GM21515 (cell line): ENCODE measurements at regions not wholly inside any gene's neighbourhood (a gene's known extent, or its start where the extent isn't known, plus 50 kb on each side); places are given as distances from the start of the nearest gene placed in this dataset.
"Not testable (repeated sequence)": the region's sequence is repeated elsewhere in the genome, so short reads cannot be mapped to it uniquely, and the experiment has no call there.

Experiments
- ATAC-seq: cut with Tn5 transposase; IDR thresholded peaks from one replicate; pipeline ENCODE4 v1.9.1; 2021; ENCODE audit not compliant: unreplicated experiment

GRCh38 chr6:170198298-170198697, 92.6 kb downstream of the DLL1 start:
- no peak for ATAC-seq

DNA sequence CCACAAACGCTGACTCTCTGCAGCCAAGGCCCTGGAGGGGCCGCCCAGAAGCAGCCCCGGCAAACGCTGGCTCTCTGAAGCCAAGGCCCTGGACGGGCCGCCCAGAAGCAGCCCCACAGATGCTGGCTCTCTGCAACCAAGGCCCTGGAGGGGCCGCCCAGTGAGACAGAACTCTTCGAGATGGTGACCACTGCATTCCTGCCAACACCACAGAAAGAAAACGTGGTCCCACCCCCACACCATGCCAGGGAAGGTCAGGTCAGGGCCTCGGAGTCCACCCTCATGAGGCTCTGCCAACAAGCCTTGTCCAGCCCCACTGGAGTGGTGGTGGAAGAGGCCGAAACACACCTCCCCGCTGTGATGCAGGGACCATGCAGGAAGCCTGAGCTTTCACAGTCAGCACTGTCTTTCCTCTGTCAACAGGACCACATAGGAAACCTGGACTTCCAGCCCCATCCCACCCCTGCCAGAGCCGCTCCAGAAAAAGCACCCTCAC, 97.5 kb downstream of the DLL1 start:
- ATAC-seq = no peak

DNA sequence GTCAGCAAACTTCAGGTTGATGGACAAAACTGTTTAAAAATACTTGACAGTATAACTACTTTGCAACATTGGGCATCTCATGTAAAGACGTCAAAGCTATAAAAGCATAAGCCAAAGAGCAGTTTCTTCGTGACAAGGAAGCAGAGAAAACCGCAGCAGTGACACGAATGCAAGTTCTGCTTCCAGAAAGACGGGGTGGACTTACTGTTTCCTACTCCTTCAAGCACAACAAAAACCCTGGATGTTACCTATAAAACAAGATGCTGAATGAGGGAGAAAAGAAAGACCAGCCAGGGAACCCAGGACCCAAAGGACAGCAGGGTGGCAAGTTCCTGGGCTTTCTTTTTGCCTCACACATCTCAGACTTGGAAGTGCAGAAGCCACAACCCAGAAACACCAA, 98.0 kb downstream of the DLL1 start:
- no peak for ATAC-seq

DNA sequence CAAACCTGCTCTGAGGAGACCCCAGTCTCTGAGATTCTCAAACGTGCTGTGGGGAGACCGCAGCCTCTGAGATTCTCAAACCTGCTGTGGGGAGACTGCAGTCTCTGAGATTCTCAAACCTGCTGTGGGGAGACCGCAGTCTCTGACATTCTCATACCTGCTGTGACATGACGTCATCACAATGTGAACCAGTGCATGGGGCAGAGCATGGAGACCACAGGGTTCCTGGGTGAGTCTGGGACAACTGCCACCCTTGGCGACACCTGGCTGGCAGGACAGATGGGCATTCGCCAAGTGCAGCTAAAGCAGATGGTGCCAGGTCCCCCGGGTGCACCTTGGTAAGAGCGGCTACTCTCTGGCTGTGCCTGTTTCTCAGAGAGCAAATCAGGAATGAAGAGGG, 98.8 kb downstream of the DLL1 start:
- ATAC-seq = not testable (repeated sequence)

DNA sequence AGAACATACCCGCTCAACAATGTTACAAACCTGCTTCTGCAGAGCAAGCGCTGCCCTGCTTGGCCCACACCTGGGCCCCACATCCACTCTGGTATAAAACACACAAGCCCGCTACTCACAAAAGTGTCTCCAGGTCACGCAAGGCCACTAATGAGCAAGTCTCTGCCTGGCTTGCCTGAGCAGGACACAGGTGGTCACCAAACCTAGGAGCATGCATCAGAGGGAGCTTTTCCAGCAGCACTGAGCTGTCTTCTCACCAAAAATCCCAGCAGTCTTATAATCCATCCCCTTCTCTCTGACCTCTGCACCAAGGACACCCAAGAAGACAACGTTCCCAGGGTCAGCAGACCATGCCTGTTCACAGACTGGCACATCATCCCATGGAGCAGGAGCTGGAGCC, 100.8 kb downstream of the DLL1 start:
- ATAC-seq = no peak

GRCh38 chr6:170189236-170189635, 101.6 kb downstream of the DLL1 start:
- no peak for ATAC-seq

GRCh38 chr6:170188571-170189001, 102.3 kb downstream of the DLL1 start:
- no peak for ATAC-seq

- no peak for ATAC-seq
Observed at GRCh38 chr6:170187669-170188566, 103.0 kb downstream of the DLL1 start.

- ATAC-seq = no peak
Observed at GRCh38 chr6:170186941-170187668, 103.8 kb downstream of the DLL1 start.

DNA sequence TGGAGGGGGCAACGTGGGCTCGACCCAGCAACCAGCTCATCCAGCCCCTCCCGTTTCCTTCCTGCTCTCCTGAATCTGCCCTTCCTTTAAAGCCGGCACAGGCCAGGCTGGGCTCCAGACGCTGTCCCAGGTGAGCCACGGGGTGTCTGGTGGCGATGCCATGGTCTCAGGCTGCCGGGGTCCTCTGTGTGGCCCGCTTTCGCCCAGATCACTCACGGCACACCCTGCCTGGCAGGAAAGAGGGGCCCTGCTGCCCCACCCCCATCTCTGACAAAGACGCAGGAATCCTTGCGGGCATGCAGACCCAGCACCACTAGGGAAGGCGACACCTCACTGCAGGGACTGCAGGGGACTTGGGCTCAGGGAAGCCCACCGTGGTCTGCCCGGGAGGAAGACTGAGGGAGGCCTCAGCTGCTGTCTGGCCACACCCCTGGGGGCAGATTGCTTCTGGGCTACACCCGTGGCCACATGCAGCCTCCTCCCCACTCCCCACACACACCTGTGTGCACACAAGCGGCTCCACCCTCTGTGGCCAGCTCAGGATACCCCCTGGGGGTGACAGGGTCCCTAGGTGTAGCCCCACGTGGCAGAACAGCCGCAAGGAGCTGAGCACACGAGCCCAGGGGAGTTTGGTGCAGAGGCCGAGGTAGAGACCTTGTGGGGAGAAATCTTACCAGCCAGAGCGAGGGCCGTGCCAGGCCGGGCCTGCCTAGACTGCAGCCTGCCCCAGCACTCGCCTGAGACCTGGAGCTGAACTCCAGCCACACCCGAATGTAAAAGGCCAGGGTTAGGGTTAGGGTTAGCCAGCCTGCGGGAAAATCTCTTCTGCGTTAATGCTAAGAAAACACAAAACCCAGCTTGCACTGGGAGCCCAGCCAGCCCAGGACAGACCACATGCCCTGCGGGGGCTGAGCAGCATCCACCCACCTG, 104.6 kb downstream of the DLL1 start:
- ATAC-seq = no peak

- no peak for ATAC-seq
Observed at GRCh38 chr6:170185175-170185978, 105.5 kb downstream of the DLL1 start.

- no peak for ATAC-seq
Observed at GRCh38 chr6:170184316-170184715, 106.6 kb downstream of the DLL1 start.

DNA sequence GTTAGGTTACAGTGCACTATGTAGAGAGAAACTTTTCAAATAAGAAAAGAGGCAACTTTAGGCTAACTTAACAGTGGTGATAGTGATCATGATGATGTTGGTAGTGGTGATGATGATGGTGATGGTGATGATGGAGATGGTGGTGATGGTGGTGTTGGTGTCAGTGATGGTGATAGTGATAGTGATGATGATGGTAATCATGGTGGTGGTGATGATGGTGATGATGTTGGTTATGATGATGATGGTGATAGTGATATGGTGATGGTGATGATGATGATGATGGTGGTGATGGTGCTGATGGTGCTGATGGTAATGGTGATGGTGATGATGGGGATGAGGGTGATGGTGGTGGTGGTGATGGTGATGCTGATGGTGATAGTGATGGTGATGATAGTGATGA, 107.4 kb downstream of the DLL1 start:
- no peak for ATAC-seq

GRCh38 chr6:170182781-170183120, 108.1 kb downstream of the DLL1 start:
- no peak for ATAC-seq

GRCh38 chr6:170182093-170182780, 108.6 kb downstream of the DLL1 start:
- ATAC-seq = no peak

GRCh38 chr6:170181338-170181690, 109.6 kb downstream of the DLL1 start:
- no peak for ATAC-seq

- ATAC-seq = no peak
Observed at GRCh38 chr6:170180671-170181337, 110.1 kb downstream of the DLL1 start.

DNA sequence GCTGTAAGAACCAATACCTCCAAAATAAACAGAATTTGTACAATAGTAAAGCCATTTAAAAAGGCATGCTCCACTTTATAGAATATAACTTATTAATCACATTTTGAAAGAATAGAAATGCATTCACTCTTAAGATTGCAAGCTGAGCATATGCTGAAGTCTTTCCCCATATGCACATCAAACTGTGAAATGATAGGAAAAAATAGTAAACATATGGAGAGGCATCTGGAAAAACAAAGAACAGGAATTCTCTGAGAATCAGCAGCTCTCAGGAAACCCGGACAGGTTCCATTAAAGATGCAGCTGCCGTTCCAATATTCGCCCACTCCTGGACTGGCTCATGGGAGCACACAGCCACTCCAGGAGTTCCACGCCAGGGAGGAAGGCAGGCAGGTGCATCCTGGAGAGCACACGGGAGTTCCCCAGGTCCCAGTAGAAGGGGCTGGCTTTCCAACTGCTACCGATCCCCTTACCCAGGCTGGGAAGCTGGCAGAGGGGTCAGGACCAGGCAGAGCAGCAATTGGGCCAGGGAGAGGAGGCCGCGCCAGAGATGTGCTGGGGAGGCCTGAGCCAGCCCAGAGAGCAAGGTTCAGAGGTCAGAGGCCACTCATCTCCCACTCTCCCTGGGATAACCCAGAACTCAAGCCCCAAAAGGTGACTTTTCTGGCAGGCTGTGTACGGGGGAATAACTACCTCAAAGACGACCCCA, 111.1 kb downstream of the DLL1 start:
- ATAC-seq = no peak
